Body of pancreas (tissue), 4 donors: ENCODE measurements at regions not wholly inside any gene's neighbourhood (a gene's known extent, or its start where the extent isn't known, plus 50 kb on each side); places are given as distances from the start of the nearest gene placed in this dataset.

Source experiments
- CTCF ChIP-seq, 7 experiments: fragments of 450-650 bp in 4 of 7; fragments of 200-600 bp in 3 of 7; sonication (generic) in 3 of 7; IDR thresholded peaks; one replicate each; pipeline ENCODE4 v1.5.1; 2016 to 2019; ENCODE audit warnings: antibody characterized with exemption in 7 of 7
- POLR2A ChIP-seq, 3 donors: fragments of 450-650 bp; IDR thresholded peaks; one replicate each; pipeline ENCODE4 v1.6.1; 2016; ENCODE audit warnings: antibody characterized with exemption in 3 of 3, mild to moderate bottlenecking in 2 of 3

GRCh38 chr21:14734833-14735232, 188.7 kb upstream of the SAMSN1 start:
- TF ChIP-seq CTCF (IDR thresholded peaks at IDR 0.05) (no peak), POLR2A (IDR thresholded peaks at IDR 0.05) (no peak)
